ENCODE measurements at regions not wholly inside any gene's neighbourhood (a gene's known extent, or its start where the extent isn't known, plus 50 kb on each side); places are given as distances from the start of the nearest gene placed in this dataset.

DNA sequence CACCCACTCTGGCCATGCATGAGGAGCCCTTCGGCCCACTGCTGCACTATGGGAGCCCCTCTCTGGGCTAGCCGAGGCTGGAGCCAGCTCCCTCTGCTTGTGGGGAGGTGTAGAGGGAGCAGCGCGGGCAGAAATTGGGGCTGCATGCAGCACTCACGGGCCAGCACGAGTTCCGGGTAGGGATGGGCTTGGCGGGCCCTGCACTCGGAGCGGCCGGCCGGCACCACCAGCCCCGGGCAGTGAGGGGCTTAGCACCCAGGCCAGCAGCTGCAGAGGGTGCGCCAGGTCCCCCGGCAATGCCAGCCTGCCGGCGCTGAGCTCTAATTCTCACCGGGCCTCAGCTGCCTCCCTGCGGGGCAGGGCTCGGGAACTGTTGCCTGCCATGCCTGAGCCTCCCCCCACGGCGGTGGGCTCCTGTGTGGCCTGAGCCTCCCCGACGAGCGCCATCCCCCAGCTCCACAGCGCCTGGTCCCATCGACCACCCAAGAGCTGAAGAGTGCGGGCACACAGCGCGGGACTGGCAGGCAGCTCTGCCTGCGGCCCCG lies 209.0 kb downstream of the LTN1 start:
- no peak for DNase-seq (ENCODE audit: low read depth)
- TF ChIP-seq, protein P1, sequence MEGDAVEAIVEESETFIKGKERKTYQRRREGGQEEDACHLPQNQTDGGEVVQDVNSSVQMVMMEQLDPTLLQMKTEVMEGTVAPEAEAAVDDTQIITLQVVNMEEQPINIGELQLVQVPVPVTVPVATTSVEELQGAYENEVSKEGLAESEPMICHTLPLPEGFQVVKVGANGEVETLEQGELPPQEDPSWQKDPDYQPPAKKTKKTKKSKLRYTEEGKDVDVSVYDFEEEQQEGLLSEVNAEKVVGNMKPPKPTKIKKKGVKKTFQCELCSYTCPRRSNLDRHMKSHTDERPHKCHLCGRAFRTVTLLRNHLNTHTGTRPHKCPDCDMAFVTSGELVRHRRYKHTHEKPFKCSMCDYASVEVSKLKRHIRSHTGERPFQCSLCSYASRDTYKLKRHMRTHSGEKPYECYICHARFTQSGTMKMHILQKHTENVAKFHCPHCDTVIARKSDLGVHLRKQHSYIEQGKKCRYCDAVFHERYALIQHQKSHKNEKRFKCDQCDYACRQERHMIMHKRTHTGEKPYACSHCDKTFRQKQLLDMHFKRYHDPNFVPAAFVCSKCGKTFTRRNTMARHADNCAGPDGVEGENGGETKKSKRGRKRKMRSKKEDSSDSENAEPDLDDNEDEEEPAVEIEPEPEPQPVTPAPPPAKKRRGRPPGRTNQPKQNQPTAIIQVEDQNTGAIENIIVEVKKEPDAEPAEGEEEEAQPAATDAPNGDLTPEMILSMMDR (IDR thresholded peaks at IDR 0.05; ENCODE audit: low read depth, low read length, missing control alignments), result no peak
- in situ Hi-C loops (cut with HindIII; ENCODE audit: low sequenced_read_pairs), result no loop called here
- no peak overlapping the region for H3K4me3 ChIP-seq (ENCODE audit: low read depth, low read length)

DNA sequence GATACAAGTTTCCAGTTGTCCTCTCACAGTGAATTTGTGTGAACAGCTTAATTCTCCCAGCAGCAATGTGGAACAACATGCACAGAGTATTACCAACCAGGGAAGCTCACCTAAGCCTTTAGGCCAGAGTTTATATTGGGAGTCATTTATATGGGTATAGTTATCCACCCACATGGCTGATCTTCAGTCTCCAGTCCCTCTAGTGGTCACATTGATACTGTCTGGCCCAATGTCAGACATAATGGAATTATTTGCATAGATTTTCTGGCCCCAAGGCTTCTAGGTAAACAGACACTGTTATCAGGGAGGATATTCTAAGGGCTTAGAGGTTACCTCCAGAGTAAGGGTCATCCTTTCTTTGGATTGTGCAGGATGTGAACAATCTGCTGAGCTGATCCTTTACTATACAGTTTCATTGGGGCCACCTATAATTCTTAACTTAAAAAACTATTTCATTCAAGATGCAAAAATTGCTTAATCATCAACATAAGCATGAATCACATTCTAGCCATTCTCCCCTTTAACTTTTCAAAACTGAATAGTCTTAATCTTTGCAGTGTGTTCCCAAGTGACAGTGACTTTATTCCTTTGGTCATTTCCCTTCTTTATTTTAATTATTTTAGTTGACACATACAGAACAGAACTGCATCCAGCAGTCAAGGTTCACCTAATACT lies 210.9 kb downstream of the LTN1 start:
- TF ChIP-seq, protein P1 (IDR thresholded peaks at IDR 0.05; ENCODE audit: low read depth, low read length, missing control alignments), result peak; percentile 67
- DNase-seq (ENCODE audit: low read depth), result no peak
- in situ Hi-C loops (cut with HindIII; ENCODE audit: low sequenced_read_pairs), result no loop called here
- no peak overlapping the region for H3K4me3 ChIP-seq (ENCODE audit: low read depth, low read length)

- in situ Hi-C loops (cut with HindIII; ENCODE audit: low sequenced_read_pairs), result no loop called here
- no peak for DNase-seq (ENCODE audit: low read depth)
- H3K4me3 ChIP-seq (ENCODE audit: low read depth, low read length), result no peak overlapping the region
- TF ChIP-seq, protein P1 (IDR thresholded peaks at IDR 0.05; ENCODE audit: low read depth, low read length, missing control alignments), result no peak
Measured at GRCh38 chr21:28779914-28780313, 212.8 kb downstream of the LTN1 start.

- peak; percentile 29 for DNase-seq (ENCODE audit: low read depth)
- H3K4me3 ChIP-seq (ENCODE audit: low read depth, low read length), result no peak overlapping the region
- in situ Hi-C loops (cut with HindIII; ENCODE audit: low sequenced_read_pairs), result no loop called here
- TF ChIP-seq, protein P1 (IDR thresholded peaks at IDR 0.05; ENCODE audit: low read depth, low read length, missing control alignments), result no peak
Measured at GRCh38 chr21:28776251-28776650, 216.4 kb downstream of the LTN1 start.

DNA sequence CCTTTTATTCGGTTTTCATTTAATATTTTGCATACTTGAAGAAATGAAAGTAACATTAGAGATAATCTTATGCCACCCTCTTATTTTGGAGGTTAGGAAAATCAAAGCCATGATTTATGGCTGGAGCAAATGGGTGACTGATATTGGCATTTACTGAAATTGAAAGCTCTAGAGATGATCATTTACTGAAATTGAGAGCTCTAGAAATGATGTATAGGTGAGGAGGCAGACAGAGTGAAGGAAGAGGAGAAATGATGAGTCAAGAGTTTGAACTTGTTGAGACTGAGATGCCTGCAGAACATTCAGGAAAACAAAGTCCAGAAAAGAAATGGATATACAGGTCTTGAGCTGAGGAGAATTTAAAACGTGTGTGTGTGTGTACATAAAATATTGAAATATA lies 217.6 kb downstream of the LTN1 start:
- in situ Hi-C loops (cut with HindIII; ENCODE audit: low sequenced_read_pairs), result no loop called here
- H3K4me3 ChIP-seq (ENCODE audit: low read depth, low read length), result no peak overlapping the region
- no peak for DNase-seq (ENCODE audit: low read depth)
- TF ChIP-seq, protein P1 (IDR thresholded peaks at IDR 0.05; ENCODE audit: low read depth, low read length, missing control alignments), result no peak

DNA sequence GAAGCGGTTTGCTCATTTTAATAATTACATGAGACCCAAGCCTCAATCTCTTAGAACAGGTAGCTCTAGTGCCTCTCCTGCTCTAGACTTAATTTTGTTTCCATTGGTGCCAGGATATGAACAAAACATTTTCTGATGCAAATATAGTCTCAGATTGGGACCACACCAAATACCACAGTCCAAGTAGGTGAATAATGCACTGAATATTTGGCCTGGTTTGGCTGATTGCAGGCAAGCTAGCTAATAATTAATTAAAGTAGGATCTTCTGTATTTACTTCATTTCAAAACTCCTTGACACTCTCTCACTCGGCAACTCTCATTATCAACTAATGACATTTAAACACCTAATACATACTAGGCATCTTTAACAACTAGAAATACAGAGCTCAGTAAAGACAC lies 219.6 kb downstream of the LTN1 start:
- no peak for DNase-seq (ENCODE audit: low read depth)
- in situ Hi-C loops (cut with HindIII; ENCODE audit: low sequenced_read_pairs), result no loop called here
- TF ChIP-seq, protein P1 (IDR thresholded peaks at IDR 0.05; ENCODE audit: low read depth, low read length, missing control alignments), result no peak
- H3K4me3 ChIP-seq (ENCODE audit: low read depth, low read length), result no peak overlapping the region

Data from astrocyte of the cerebellum (primary cell).